Breast epithelium (tissue), 3 donors: ENCODE measurements at regions not wholly inside any gene's neighbourhood (a gene's known extent, or its start where the extent isn't known, plus 50 kb on each side); places are given as distances from the start of the nearest gene placed in this dataset.

Experiments used
- POLR2AphosphoS5 ChIP-seq, 3 donors: sonication (generic); formaldehyde crosslinking; IDR thresholded peaks; one replicate each; pipeline ENCODE4 v1.6.1; 2017; ENCODE audit warnings: antibody characterized with exemption in 3 of 3
- TF ChIP-seq, protein P1 (sequence below), 3 donors: fragments of 450-650 bp; IDR thresholded peaks; one replicate each; pipeline ENCODE4 v1.5.1; 2016 to 2017; ENCODE audit warnings: antibody characterized with exemption in 3 of 3, mild to moderate bottlenecking in 3 of 3, moderate library complexity in 3 of 3

- TF ChIP-seq, protein P1, sequence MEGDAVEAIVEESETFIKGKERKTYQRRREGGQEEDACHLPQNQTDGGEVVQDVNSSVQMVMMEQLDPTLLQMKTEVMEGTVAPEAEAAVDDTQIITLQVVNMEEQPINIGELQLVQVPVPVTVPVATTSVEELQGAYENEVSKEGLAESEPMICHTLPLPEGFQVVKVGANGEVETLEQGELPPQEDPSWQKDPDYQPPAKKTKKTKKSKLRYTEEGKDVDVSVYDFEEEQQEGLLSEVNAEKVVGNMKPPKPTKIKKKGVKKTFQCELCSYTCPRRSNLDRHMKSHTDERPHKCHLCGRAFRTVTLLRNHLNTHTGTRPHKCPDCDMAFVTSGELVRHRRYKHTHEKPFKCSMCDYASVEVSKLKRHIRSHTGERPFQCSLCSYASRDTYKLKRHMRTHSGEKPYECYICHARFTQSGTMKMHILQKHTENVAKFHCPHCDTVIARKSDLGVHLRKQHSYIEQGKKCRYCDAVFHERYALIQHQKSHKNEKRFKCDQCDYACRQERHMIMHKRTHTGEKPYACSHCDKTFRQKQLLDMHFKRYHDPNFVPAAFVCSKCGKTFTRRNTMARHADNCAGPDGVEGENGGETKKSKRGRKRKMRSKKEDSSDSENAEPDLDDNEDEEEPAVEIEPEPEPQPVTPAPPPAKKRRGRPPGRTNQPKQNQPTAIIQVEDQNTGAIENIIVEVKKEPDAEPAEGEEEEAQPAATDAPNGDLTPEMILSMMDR (IDR thresholded peaks at IDR 0.05), result no peak
- TF ChIP-seq POLR2AphosphoS5 (IDR thresholded peaks at IDR 0.05), result no peak
These were observed 209.3 kb upstream of the RGS6 start for GRCh38 chr14:71722885-71723284.
